Stomach (tissue), 8 donors: ENCODE measurements at regions not wholly inside any gene's neighbourhood (a gene's known extent, or its start where the extent isn't known, plus 50 kb on each side); places are given as distances from the start of the nearest gene placed in this dataset.

Experiments
- DNase-seq, 2 donors: peaks; one replicate each; pipeline versions ENCODE4 v3.0.0 to v3.0.0-alpha.2; 2013 to 2019
- H3K27ac ChIP-seq, 5 donors: fragments of 200-600 bp in 4 of 5; sonication (generic) in 4 of 5; one replicate each; pipeline ENCODE4 v1.5.1; 2013 to 2019; ENCODE audit warnings: mild to moderate bottlenecking in 1 of 5, moderate library complexity in 1 of 5
- H3K27me3 ChIP-seq, 3 donors: fragments of 200-600 bp; sonication (generic); one replicate each; pipeline ENCODE4 v1.5.1; 2017 to 2019; ENCODE audit warnings: mixed run types in 1 of 3
- H3K36me3 ChIP-seq, 4 donors: fragments of 200-600 bp; sonication (generic); 1 replicate in 3 of 4; 2 replicates in 1 of 4; pipeline ENCODE4 v1.5.1; 2016 to 2019
- H3K4me1 ChIP-seq, 4 donors: fragments of 200-600 bp; sonication (generic); one replicate each; pipeline ENCODE4 v1.5.1; 2016 to 2019
- H3K4me3 ChIP-seq, 4 donors: fragments of 200-600 bp; sonication (generic) in 3 of 4; one replicate each; pipeline ENCODE4 v1.5.1; 2016 to 2019; ENCODE audit warnings: mild to moderate bottlenecking in 1 of 4
- H3K9me3 ChIP-seq, 4 donors: fragments of 200-600 bp; sonication (generic); one replicate each; pipeline ENCODE4 v1.5.1; 2016 to 2019
- CTCF ChIP-seq, 7 experiments: fragments of 450-650 bp in 4 of 7; fragments of 200-600 bp in 3 of 7; sonication (generic) in 3 of 7; IDR thresholded peaks; one replicate each; pipeline ENCODE4 v1.5.1; 2016 to 2019; ENCODE audit warnings: antibody characterized with exemption in 7 of 7, control low read depth in 2 of 7, mild to moderate bottlenecking in 1 of 7
- EP300 ChIP-seq: sonication (generic); formaldehyde crosslinking; IDR thresholded peaks from one replicate; pipeline ENCODE4 v1.6.1; 2017; ENCODE audit warnings: antibody characterized with exemption
- POLR2A ChIP-seq, 4 donors: fragments of 450-650 bp; IDR thresholded peaks; one replicate each; pipeline ENCODE4 v1.6.1; 2016; ENCODE audit warnings: antibody characterized with exemption in 4 of 4, control low read depth in 2 of 4, mild to moderate bottlenecking in 1 of 4, moderate library complexity in 1 of 4
- POLR2AphosphoS5 ChIP-seq, 3 donors: sonication (generic); formaldehyde crosslinking; IDR thresholded peaks; one replicate each; pipeline ENCODE4 v1.6.1; 2016; ENCODE audit warnings: antibody characterized with exemption in 3 of 3
- WGBS, 5 donors: extraction: QIAGEN DNeasy Blood & Tissue Kit in 3 of 5; methylation state at CpG; one replicate each; pipeline versions ENCODE4 v1.1.5 to v1.1.7; 2013 to 2018; 5-methylcytosine and 5-hydroxymethylcytosine counted together
- intact Hi-C: fragments of 100-400 bp; cut with DNase I; formaldehyde crosslinking; loops from one replicate; pipeline ENCODE4 v1.15.1; 2023; ENCODE audit warnings: low total_unique reads
- donor health status: healthy with polysubstance abuse.
- donor health status: Bipolar disorder and iron deficiency.
- donor health status: healthy.

DNA sequence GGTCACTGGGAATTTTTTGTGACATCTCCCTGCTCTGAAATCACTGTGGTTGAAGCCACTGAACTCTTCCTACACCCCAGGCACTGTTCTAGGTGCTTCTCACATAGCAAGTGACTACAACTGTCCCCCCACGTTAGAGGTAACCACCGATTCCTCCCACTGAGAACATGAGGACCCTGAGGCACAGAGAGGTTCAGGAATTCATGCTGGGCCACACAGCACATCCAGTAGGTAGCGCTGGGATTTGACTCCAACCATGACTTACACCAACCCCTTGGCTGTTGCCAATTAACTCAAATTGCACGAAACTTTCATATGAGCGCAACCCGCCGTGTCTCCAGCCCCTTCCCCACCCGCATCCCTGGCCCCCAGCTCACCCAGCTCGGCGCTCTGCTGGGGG lies 105.2 kb downstream of the RFLNA start:
- H3K9me3 ChIP-seq = no peaks in the 10 kb centered on the region
- intact Hi-C loops = no loop called here
- H3K27ac ChIP-seq = peak overlapping the region in 4 of 5 donors; percentile 87 to 95 (median 92)
- H3K4me1 ChIP-seq = peaks cover 63 to 91% (median 75%) of the 10 kb centered on the region in 4 donors
- TF ChIP-seq POLR2AphosphoS5 (IDR thresholded peaks at IDR 0.05) (no peak), CTCF (IDR thresholded peaks at IDR 0.05) (no peak), POLR2A (IDR thresholded peaks at IDR 0.05) (no peak), EP300 (no peak)
- H3K4me3 ChIP-seq = no peak overlapping the region
- WGBS, 5 donors = 96 to 98% (median 96%) methylated on average over 10 of the region's 10 CpGs
- no peaks in the 10 kb centered on the region for H3K27me3 ChIP-seq
- no peak for DNase-seq
- peaks cover 43 to 79% (median 60%) of the 10 kb centered on the region in 4 donors for H3K36me3 ChIP-seq

GRCh38 chr12:124399622-124400021 lies 104.7 kb downstream of the RFLNA start:
- intact Hi-C loops = no loop called here
- Histone ChIP-seq H3K4me1 (peaks cover 65 to 91% (median 75%) of the 10 kb centered on the region in 4 donors), H3K27ac (peak overlapping the region in 4 of 5 donors; percentile 87 to 95 (median 92)), H3K4me3 (no peak overlapping the region), H3K36me3 (peaks cover 43 to 82% (median 65%) of the 10 kb centered on the region in 4 donors), H3K27me3 (no peaks in the 10 kb centered on the region), H3K9me3 (no peaks in the 10 kb centered on the region)
- TF ChIP-seq POLR2AphosphoS5 (IDR thresholded peaks at IDR 0.05) (no peak), CTCF (IDR thresholded peaks at IDR 0.05) (peak in 5 of 7 experiments; percentile 23 to 70 (median 58)), EP300 (no peak), POLR2A (IDR thresholded peaks at IDR 0.05) (no peak)
- peak in 1 of 2 donors; percentile 72 for DNase-seq
- WGBS, 5 donors = 58 to 68% (median 60%) methylated on average over 10 to 11 of the region's 11 CpGs

DNA sequence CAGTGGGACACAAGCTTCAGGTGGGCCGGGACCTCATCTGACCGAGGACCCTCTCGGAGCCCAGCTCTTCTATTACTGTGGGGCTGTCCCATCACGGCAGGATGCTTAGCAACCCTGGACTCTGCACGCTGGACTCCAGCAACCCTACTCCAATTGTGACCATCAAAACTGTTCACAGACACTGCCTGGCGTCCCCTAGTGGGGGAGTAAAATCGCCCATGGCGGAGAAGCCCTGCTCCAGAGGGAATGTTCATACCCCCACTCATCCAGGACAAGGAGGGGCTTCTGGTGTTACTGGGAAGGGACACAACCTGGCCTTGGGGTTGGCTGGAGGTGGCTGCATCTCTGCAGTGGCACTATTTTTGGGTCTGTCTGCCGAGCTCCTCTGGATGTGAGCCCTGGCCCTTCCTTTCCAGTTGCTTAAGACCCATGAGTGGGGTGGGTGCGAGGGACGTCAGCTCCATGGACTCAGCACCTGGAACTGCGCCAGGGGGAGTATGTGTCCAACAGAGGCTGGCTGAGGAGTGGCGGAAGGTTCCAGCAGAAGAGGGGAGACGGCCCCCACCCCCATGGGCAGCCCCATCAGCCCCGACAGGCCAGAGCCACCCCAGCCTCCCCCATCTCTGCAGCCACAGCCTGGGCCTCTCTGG lies 103.8 kb downstream of the RFLNA start:
- 67 to 83% (median 74%) methylated on average over 9 to 15 of the region's 15 CpGs for WGBS, 5 donors
- Histone ChIP-seq H3K9me3 (no peaks in the 10 kb centered on the region), H3K27ac (peak overlapping the region; percentile 21 to 95 (median 90)), H3K4me1 (peaks cover 67 to 91% (median 74%) of the 10 kb centered on the region in 4 donors), H3K36me3 (peaks cover 43 to 91% (median 71%) of the 10 kb centered on the region in 4 donors), H3K27me3 (no peaks in the 10 kb centered on the region), H3K4me3 (no peak overlapping the region)
- intact Hi-C loops = no loop called here
- TF ChIP-seq POLR2A (IDR thresholded peaks at IDR 0.05) (no peak), POLR2AphosphoS5 (IDR thresholded peaks at IDR 0.05) (no peak), EP300 (no peak), CTCF (IDR thresholded peaks at IDR 0.05) (no peak)
- peak; percentile 48 to 64 for DNase-seq

- peak overlapping the region; percentile 87 to 95 (median 90) for H3K27ac ChIP-seq
- H3K27me3 ChIP-seq = no peaks in the 10 kb centered on the region
- peaks cover 43 to 93% (median 72%) of the 10 kb centered on the region in 4 donors for H3K36me3 ChIP-seq
- H3K4me3 ChIP-seq = no peak overlapping the region
- WGBS, 5 donors = 58 to 73% (median 62%) methylated on average over 14 to 22 of the region's 22 CpGs
- intact Hi-C loops = no loop called here
- H3K9me3 ChIP-seq = no peaks in the 10 kb centered on the region
- TF ChIP-seq POLR2AphosphoS5 (IDR thresholded peaks at IDR 0.05) = peak; percentile 59 to 79 (median 59)
- no peak for TF ChIP-seq POLR2A (IDR thresholded peaks at IDR 0.05)
- DNase-seq = peak; percentile 87 to 92
- peaks cover 67 to 91% (median 74%) of the 10 kb centered on the region in 4 donors for H3K4me1 ChIP-seq
Measured at GRCh38 chr12:124397807-124398577, 103.1 kb downstream of the RFLNA start.
